Fibroblast of lung (primary cell): ENCODE measurements at regions not wholly inside any gene's neighbourhood (a gene's known extent, or its start where the extent isn't known, plus 50 kb on each side); places are given as distances from the start of the nearest gene placed in this dataset.
"Not testable (repeated sequence)": the region's sequence is repeated elsewhere in the genome, so short reads cannot be mapped to it uniquely, and the experiment has no call there.

ENCODE experiments used
- DNase-seq, 2 donors: peaks; one replicate each; pipeline versions ENCODE4 v3.0.0 to v3.0.0-alpha.2; 2010; ENCODE audit warnings: low read depth in 2 of 2
- H2AFZ ChIP-seq: 2 replicates; pipeline ENCODE4 v1.5.1; 2012; ENCODE audit warnings: low read length, control low read depth, inconsistent platforms
- H3K27ac ChIP-seq: 2 replicates; pipeline ENCODE4 v1.5.1; 2011; ENCODE audit warnings: low read length, control low read depth; ENCODE audit not compliant: insufficient read depth
- H3K27me3 ChIP-seq: 2 replicates; pipeline ENCODE4 v1.5.1; 2011; ENCODE audit warnings: mild to moderate bottlenecking, low read length; ENCODE audit not compliant: control insufficient read depth, insufficient read depth
- H3K36me3 ChIP-seq: 2 replicates; pipeline ENCODE4 v1.5.1; 2011; ENCODE audit warnings: low read length; ENCODE audit not compliant: control insufficient read depth, insufficient read depth
- H3K4me1 ChIP-seq: 2 replicates; pipeline ENCODE4 v1.5.1; 2011; ENCODE audit warnings: low read length; ENCODE audit not compliant: control insufficient read depth, insufficient read depth; ENCODE audit errors: extremely low read depth
- H3K4me2 ChIP-seq: 2 replicates; pipeline ENCODE4 v1.5.1; 2011; ENCODE audit warnings: low read length, control low read depth; ENCODE audit not compliant: insufficient read depth; ENCODE audit errors: extremely low read depth
- H3K4me3 ChIP-seq, 4 experiments: fragments of 200-600 bp in 1 of 4; sonication (generic) in 1 of 4; replicated peaks in 1 of 4; 2 replicates each; pipeline ENCODE4 v1.5.1; 2011 to 2016; ENCODE audit warnings: low read length in 4 of 4, low read depth in 3 of 4, mild to moderate bottlenecking in 3 of 4, control low read depth in 2 of 4, inconsistent platforms in 1 of 4, mixed read lengths in 1 of 4; ENCODE audit not compliant: insufficient read depth in 1 of 4; ENCODE audit errors: control extremely low read depth in 1 of 4
- H3K79me2 ChIP-seq: 2 replicates; pipeline ENCODE4 v1.5.1; 2012; ENCODE audit warnings: mild to moderate bottlenecking, low read length, inconsistent platforms; ENCODE audit not compliant: control insufficient read depth, insufficient read depth
- H3K9ac ChIP-seq: 2 replicates; pipeline ENCODE4 v1.5.1; 2011; ENCODE audit warnings: mild to moderate bottlenecking, low read length, control low read depth; ENCODE audit not compliant: insufficient read depth
- H3K9me3 ChIP-seq: 2 replicates; pipeline ENCODE4 v1.5.1; 2012; ENCODE audit warnings: low read depth, low read length; ENCODE audit not compliant: control insufficient read depth, insufficient read depth
- H4K20me1 ChIP-seq: 2 replicates; pipeline ENCODE4 v1.5.1; 2011; ENCODE audit warnings: low read length; ENCODE audit not compliant: control insufficient read depth, insufficient read depth; ENCODE audit errors: extremely low read depth
- EZH2 ChIP-seq: IDR thresholded peaks from 2 replicates; pipeline ENCODE4 v1.5.1; 2012; ENCODE audit warnings: low read length, control low read depth, mild to moderate bottlenecking; ENCODE audit errors: missing control alignments
- TF ChIP-seq, protein P1 (sequence below), 2 donors: IDR thresholded peaks in 1 of 2; conservative IDR thresholded peaks in 1 of 2; 1 replicate in 1 of 2; 2 replicates in 1 of 2; pipeline ENCODE4 v1.5.1; 2011 to 2012; ENCODE audit warnings: low read length in 2 of 2, control low read depth in 1 of 2, inconsistent platforms in 1 of 2, low read depth in 1 of 2, mild to moderate bottlenecking in 1 of 2

DNA sequence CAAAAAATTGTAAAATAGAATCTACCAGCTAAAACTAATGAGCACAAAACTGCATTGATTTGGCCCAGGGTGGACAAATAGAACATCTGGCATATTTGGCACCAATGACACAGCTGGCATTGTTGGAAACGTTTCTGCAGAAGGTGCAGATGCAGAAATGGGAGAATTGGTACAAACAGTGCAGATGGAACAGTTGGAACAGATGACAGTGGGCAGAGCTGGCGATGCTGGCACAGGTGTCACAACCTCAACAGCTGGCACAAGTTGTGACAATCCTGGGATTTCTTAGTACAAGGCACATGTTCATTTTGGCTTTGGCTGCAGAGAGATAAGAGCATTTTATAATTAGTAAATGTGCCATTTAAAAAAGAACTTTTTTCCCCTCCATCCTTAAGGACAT is 91.1 kb upstream of the ZBTB18 start:
- Histone ChIP-seq H3K9ac (no peak overlapping the region), H3K27me3 (no peaks in the 10 kb centered on the region), H2AFZ (no peak overlapping the region), H3K9me3 (no peaks in the 10 kb centered on the region), H3K4me1 (no peaks in the 10 kb centered on the region), H3K79me2 (no peaks in the 10 kb centered on the region), H3K36me3 (no peaks in the 10 kb centered on the region), H3K27ac (no peak overlapping the region), H3K4me3 (no peak overlapping the region), H3K4me2 (no peak overlapping the region), H4K20me1 (no peaks in the 10 kb centered on the region)
- TF ChIP-seq EZH2, result no peak
- TF ChIP-seq, protein P1, sequence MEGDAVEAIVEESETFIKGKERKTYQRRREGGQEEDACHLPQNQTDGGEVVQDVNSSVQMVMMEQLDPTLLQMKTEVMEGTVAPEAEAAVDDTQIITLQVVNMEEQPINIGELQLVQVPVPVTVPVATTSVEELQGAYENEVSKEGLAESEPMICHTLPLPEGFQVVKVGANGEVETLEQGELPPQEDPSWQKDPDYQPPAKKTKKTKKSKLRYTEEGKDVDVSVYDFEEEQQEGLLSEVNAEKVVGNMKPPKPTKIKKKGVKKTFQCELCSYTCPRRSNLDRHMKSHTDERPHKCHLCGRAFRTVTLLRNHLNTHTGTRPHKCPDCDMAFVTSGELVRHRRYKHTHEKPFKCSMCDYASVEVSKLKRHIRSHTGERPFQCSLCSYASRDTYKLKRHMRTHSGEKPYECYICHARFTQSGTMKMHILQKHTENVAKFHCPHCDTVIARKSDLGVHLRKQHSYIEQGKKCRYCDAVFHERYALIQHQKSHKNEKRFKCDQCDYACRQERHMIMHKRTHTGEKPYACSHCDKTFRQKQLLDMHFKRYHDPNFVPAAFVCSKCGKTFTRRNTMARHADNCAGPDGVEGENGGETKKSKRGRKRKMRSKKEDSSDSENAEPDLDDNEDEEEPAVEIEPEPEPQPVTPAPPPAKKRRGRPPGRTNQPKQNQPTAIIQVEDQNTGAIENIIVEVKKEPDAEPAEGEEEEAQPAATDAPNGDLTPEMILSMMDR (conservative IDR thresholded peaks at IDR 0.05 in 1 of 2, IDR thresholded peaks at IDR 0.05 in 1 of 2; ENCODE audit: low read depth in 1 of 2, low read length in 2 of 2), result no peak
- no peak for DNase-seq

DNA sequence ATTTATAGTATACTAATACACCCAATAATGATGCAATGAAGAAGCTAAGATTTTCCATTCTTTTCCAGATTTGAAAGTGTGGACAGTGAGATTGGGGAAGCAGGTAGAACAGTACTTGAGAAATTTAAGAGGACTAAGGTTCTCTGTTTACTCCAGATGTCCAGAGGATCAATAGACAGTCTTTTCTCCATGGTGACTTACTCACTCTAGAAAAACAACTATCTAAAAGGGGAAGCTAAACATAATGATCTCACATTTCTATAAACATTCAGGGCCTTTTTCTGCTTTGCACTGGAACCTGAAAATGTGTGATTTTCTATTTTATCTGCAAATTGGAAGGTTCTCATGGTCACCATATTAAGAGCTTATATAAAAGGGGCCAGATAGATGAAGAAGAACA is 93.9 kb upstream of the ZBTB18 start:
- H3K27me3 ChIP-seq, result peaks cover 3% of the 10 kb centered on the region
- DNase-seq, result no peak

DNA sequence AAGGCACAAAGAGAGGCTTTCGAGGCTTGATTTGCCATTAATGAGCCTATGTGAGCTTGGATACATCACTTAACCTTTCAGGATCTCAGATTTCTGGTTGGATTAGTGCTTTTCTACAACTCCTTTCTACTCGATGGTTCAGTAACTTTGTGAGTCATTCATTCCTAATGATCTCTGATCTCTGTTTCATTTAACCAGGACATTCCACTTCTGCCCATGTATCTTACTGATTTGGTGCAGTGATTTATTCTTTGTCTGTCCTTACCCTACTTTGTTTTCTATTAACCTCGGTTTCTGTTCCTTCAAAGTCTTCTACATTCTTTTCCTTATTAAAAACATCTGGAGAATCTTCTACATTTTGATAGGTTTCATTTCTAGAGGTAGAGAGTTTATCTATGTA is 94.6 kb upstream of the ZBTB18 start:
- Histone ChIP-seq H2AFZ (no peak overlapping the region), H3K36me3 (no peaks in the 10 kb centered on the region), H3K27me3 (peaks cover 3% of the 10 kb centered on the region), H3K9ac (no peak overlapping the region), H3K4me2 (no peak overlapping the region), H3K27ac (no peak overlapping the region), H3K4me3 (no peak overlapping the region), H3K9me3 (no peaks in the 10 kb centered on the region), H4K20me1 (no peaks in the 10 kb centered on the region), H3K79me2 (no peaks in the 10 kb centered on the region), H3K4me1 (no peaks in the 10 kb centered on the region)
- TF ChIP-seq EZH2, result no peak
- TF ChIP-seq, protein P1 (conservative IDR thresholded peaks at IDR 0.05 in 1 of 2, IDR thresholded peaks at IDR 0.05 in 1 of 2; ENCODE audit: low read depth in 1 of 2, low read length in 2 of 2), result no peak
- DNase-seq, result peak in 1 of 2 donors; percentile 42

More for the DNA sequence above, 93.9 kb upstream of the ZBTB18 start:
- H3K79me2 ChIP-seq, result no peaks in the 10 kb centered on the region
- no peak overlapping the region for H3K4me3 ChIP-seq
- no peak overlapping the region for H3K27ac ChIP-seq
- H3K4me1 ChIP-seq, result no peaks in the 10 kb centered on the region
- H2AFZ ChIP-seq, result no peak overlapping the region
- H3K4me2 ChIP-seq, result no peak overlapping the region
- no peak overlapping the region for H3K9ac ChIP-seq
- no peaks in the 10 kb centered on the region for H3K9me3 ChIP-seq
- no peaks in the 10 kb centered on the region for H3K36me3 ChIP-seq
- H4K20me1 ChIP-seq, result no peaks in the 10 kb centered on the region
- TF ChIP-seq EZH2, result no peak
- TF ChIP-seq, protein P1 (conservative IDR thresholded peaks at IDR 0.05 in 1 of 2, IDR thresholded peaks at IDR 0.05 in 1 of 2; ENCODE audit: low read depth in 1 of 2, low read length in 2 of 2), result no peak

DNA sequence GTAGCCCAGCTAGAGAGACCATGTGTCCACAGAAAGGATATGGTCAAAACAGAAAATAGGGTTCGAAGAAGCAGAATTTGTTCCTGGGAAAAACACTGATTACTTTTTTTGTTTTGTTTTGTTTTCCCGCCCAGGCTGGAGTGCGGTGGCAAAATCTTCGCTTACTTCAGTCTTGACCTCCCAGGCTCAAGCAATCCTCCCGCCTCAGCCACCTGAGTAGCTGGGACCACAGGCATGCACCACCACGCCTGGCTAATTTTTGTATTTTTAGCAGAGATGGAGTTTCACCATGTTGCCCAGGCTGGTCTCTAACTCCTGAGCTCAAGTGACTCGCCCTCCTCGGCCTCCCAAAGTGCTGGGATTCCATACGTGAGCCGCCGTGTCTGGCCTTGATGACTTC is 99.9 kb upstream of the ZBTB18 start:
- not testable (repeated sequence) for H3K27ac ChIP-seq, H3K79me2 ChIP-seq, H3K9ac ChIP-seq, H3K27me3 ChIP-seq, H3K36me3 ChIP-seq, DNase-seq, H4K20me1 ChIP-seq, H3K4me3 ChIP-seq, H3K4me2 ChIP-seq, H3K4me1 ChIP-seq, H3K9me3 ChIP-seq, H2AFZ ChIP-seq
